ENCODE measurements at regions not wholly inside any gene's neighbourhood (a gene's known extent, or its start where the extent isn't known, plus 50 kb on each side); places are given as distances from the start of the nearest gene placed in this dataset.

DNA sequence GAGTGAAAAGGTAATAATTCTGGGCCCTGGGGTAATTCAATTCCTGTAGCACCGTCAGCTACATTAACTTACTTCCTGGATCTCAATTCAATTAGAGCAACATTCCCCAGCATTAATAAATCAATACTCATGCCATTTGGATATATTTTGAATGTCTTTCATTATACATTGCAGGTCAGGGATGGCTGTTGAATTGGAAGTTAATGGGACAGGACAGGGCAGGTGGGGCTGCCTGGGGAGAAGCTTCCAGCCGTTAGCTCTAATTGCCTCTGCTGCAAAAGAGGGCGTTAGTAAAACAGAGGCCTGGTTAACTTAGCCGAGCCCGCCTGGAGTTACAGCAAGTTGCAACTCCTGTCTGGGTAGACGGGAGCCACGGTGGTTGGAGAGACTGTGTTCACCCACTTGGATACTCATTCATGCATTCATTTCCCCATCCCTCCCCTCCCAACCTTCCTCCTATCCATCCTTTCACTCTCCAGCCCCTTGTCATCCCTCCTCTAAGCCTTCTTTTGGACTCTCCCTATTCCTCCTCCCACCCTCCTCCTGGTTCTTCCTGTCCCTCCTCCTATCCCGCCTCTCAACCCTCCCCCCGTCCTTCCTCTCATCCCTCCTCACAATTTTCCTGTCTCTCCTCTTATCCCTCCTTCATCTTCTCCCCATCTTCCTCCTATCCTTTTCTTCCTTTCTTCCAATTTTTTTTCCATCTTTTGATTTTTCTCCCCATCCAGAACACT is 137.6 kb upstream of the RUNX3 start:
- BruUV-seq (replicated peaks), result no TSS peak
- no peaks in the 10 kb centered on the region for H3K36me3 ChIP-seq (ENCODE audit: control insufficient read depth, insufficient read depth, low read length)
- TF ChIP-seq, protein P1, sequence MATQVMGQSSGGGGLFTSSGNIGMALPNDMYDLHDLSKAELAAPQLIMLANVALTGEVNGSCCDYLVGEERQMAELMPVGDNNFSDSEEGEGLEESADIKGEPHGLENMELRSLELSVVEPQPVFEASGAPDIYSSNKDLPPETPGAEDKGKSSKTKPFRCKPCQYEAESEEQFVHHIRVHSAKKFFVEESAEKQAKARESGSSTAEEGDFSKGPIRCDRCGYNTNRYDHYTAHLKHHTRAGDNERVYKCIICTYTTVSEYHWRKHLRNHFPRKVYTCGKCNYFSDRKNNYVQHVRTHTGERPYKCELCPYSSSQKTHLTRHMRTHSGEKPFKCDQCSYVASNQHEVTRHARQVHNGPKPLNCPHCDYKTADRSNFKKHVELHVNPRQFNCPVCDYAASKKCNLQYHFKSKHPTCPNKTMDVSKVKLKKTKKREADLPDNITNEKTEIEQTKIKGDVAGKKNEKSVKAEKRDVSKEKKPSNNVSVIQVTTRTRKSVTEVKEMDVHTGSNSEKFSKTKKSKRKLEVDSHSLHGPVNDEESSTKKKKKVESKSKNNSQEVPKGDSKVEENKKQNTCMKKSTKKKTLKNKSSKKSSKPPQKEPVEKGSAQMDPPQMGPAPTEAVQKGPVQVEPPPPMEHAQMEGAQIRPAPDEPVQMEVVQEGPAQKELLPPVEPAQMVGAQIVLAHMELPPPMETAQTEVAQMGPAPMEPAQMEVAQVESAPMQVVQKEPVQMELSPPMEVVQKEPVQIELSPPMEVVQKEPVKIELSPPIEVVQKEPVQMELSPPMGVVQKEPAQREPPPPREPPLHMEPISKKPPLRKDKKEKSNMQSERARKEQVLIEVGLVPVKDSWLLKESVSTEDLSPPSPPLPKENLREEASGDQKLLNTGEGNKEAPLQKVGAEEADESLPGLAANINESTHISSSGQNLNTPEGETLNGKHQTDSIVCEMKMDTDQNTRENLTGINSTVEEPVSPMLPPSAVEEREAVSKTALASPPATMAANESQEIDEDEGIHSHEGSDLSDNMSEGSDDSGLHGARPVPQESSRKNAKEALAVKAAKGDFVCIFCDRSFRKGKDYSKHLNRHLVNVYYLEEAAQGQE (IDR thresholded peaks at IDR 0.05; ENCODE audit: insufficient read depth in 1 of 2, low read depth in 2 of 2, low read length in 1 of 2), result no peak
- TF ChIP-seq SIN3A (IDR thresholded peaks at IDR 0.05; ENCODE audit: borderline replicate concordance, insufficient read depth, low read depth, low read length) (no peak), POLR2AphosphoS5 (IDR thresholded peaks at IDR 0.05; ENCODE audit: low read depth, low read length) (no peak)
- POLR2A ChIA-PET, result no interaction called here
- ATAC-seq, result no peak
- in situ Hi-C loops (cut with HindIII; ENCODE audit: low pct_unique_long_range_greater_than_20kb, low sequenced_read_pairs), result no loop called here
- H3K27me3 ChIP-seq (ENCODE audit: control insufficient read depth, insufficient read depth, low read length), result no peaks in the 10 kb centered on the region
- intact Hi-C loops (cut with micrococcal nuclease; ENCODE audit: unreplicated experiment), result no loop called here
- H3K4me1 ChIP-seq (ENCODE audit: control insufficient read depth, insufficient read depth, low read length), result peaks cover 5% of the 10 kb centered on the region; the same call in 1 of the 2 replicates
- no peak overlapping the region for H3K4me3 ChIP-seq (ENCODE audit: low read depth in 2 of 2, low read length in 2 of 2)
- CTCF ChIA-PET, result no interaction called here
- no peak overlapping the region for H3K27ac ChIP-seq (ENCODE audit: low read length)
- no peaks in the 10 kb centered on the region for H3K9me3 ChIP-seq (ENCODE audit: control insufficient read depth, insufficient read depth, low read depth, low read length)
- no peak for DNase-seq (ENCODE audit: low read depth, low spot score)

DNA sequence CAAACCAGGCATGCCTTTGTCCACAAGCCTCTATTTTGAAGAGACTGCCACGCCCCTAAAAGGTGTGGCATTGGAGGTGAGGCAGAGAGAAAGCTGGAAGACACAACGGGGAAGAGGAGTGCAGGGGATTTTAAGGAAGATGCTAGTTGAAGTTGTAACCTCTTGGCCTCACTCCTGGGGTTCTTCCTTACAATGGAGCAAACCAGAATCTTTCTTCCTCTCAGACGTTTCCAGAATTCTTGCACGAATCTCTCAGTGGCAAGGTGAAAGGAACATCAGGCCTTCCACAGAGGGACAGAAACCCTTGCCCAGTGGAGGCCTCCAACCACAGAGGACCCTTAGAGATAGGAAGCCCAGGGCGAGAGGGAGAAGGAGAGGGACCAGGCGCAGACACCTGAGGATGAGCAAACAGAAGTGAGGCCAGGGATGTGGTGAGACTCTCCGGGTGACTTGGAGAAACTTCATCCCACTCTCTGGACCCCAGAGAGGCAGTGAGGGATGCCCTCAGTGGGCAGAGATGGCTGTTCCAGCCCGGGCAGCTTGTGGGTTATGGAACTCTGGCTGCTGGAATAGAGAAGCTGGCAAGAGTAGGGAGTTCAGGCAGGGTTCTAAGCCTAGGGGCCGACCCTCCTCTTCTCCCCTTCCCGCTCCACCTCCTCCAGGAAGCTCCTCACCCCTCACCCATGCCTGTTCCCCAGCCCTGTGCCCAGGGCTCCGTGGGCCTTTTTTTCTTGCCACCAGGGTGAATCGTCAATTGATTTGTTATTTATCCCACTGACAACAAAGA is 136.8 kb upstream of the RUNX3 start:
- Histone ChIP-seq H3K27me3 (ENCODE audit: control insufficient read depth, insufficient read depth, low read length) (no peaks in the 10 kb centered on the region), H3K4me3 (ENCODE audit: low read depth in 2 of 2, low read length in 2 of 2) (no peak overlapping the region), H3K9me3 (ENCODE audit: control insufficient read depth, insufficient read depth, low read depth, low read length) (no peaks in the 10 kb centered on the region), H3K4me1 (ENCODE audit: control insufficient read depth, insufficient read depth, low read length) (peaks cover 5% of the 10 kb centered on the region; the same call in 1 of the 2 replicates), H3K27ac (ENCODE audit: low read length) (no peak overlapping the region), H3K36me3 (ENCODE audit: control insufficient read depth, insufficient read depth, low read length) (no peaks in the 10 kb centered on the region)
- intact Hi-C loops (cut with micrococcal nuclease; ENCODE audit: unreplicated experiment), result no loop called here
- POLR2A ChIA-PET, result no interaction called here
- TF ChIP-seq SIN3A (IDR thresholded peaks at IDR 0.05; ENCODE audit: borderline replicate concordance, insufficient read depth, low read depth, low read length) (no peak), POLR2AphosphoS5 (IDR thresholded peaks at IDR 0.05; ENCODE audit: low read depth, low read length) (no peak), TCF7L2 (IDR thresholded peaks at IDR 0.05; ENCODE audit: low read depth, low read length) (no peak)
- TF ChIP-seq, protein P2, sequence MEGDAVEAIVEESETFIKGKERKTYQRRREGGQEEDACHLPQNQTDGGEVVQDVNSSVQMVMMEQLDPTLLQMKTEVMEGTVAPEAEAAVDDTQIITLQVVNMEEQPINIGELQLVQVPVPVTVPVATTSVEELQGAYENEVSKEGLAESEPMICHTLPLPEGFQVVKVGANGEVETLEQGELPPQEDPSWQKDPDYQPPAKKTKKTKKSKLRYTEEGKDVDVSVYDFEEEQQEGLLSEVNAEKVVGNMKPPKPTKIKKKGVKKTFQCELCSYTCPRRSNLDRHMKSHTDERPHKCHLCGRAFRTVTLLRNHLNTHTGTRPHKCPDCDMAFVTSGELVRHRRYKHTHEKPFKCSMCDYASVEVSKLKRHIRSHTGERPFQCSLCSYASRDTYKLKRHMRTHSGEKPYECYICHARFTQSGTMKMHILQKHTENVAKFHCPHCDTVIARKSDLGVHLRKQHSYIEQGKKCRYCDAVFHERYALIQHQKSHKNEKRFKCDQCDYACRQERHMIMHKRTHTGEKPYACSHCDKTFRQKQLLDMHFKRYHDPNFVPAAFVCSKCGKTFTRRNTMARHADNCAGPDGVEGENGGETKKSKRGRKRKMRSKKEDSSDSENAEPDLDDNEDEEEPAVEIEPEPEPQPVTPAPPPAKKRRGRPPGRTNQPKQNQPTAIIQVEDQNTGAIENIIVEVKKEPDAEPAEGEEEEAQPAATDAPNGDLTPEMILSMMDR (IDR thresholded peaks at IDR 0.05), result no peak
- TF ChIP-seq, protein P1 (IDR thresholded peaks at IDR 0.05; ENCODE audit: insufficient read depth in 1 of 2, low read depth in 2 of 2, low read length in 1 of 2), result no peak
- no peak for ATAC-seq
- in situ Hi-C loops (cut with HindIII; ENCODE audit: low pct_unique_long_range_greater_than_20kb, low sequenced_read_pairs), result no loop called here
- no TSS peak for BruUV-seq (replicated peaks)
- CTCF ChIA-PET, result no interaction called here
- DNase-seq (ENCODE audit: low read depth, low spot score), result no peak
